Fibroblast of villous mesenchyme (primary cell): ENCODE measurements at regions not wholly inside any gene's neighbourhood (a gene's known extent, or its start where the extent isn't known, plus 50 kb on each side); places are given as distances from the start of the nearest gene placed in this dataset.

Experiments
- DNase-seq: peaks from one replicate; pipeline ENCODE4 v3.0.0-alpha.2; 2010; ENCODE audit warnings: low read depth
- H3K4me3 ChIP-seq: 2 replicates; pipeline ENCODE4 v1.5.1; 2011; ENCODE audit warnings: low read depth, mild to moderate bottlenecking, low read length
- TF ChIP-seq, protein P1 (sequence below): IDR thresholded peaks from 2 replicates; pipeline ENCODE4 v1.5.1; 2012; ENCODE audit warnings: low read depth, mild to moderate bottlenecking, low read length; ENCODE audit not compliant: insufficient read depth

DNA sequence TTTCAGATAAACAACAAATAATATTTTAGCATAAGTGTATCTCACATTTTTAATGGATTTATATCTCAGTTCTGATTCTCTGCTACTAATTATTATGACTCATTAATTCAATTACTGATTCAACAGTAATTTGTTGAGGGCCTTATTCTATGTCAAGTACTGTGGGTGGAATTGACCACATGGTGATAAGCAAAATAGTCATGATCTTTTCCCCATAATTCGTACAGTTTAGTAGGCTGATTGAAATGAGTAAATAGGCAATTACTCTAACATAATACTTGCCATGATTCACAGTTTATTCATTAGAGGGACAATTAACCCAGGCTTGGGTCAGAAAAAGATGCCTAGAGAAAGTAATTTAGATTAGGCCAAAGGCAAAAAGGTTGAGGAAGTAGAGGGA is 60.9 kb upstream of the SLC4A7 start:
- H3K4me3 ChIP-seq, result no peak overlapping the region
- DNase-seq, result no peak
- TF ChIP-seq, protein P1, sequence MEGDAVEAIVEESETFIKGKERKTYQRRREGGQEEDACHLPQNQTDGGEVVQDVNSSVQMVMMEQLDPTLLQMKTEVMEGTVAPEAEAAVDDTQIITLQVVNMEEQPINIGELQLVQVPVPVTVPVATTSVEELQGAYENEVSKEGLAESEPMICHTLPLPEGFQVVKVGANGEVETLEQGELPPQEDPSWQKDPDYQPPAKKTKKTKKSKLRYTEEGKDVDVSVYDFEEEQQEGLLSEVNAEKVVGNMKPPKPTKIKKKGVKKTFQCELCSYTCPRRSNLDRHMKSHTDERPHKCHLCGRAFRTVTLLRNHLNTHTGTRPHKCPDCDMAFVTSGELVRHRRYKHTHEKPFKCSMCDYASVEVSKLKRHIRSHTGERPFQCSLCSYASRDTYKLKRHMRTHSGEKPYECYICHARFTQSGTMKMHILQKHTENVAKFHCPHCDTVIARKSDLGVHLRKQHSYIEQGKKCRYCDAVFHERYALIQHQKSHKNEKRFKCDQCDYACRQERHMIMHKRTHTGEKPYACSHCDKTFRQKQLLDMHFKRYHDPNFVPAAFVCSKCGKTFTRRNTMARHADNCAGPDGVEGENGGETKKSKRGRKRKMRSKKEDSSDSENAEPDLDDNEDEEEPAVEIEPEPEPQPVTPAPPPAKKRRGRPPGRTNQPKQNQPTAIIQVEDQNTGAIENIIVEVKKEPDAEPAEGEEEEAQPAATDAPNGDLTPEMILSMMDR, result no peak

DNA sequence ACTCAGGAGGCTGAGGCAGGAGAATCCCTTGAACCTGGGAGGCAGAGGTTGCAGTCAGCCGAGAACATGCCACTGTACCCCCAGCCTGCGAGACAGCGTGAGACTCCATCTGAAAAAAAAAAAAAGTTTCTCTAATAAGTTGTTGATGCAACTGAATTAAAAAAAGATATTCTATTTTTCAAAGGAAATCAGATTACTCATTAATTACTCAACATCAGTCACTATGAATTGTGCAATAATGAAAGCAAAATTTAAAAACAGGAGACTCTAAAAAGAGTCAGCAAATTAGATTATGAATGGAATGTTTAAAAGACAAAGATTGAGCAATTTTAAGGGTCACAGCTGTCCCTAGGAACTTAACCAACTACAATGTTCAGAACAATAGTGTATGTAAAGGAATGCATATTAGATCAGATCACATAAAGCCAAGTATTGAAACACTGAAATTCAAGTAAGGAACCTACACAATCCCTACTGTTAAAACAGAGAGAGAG is 60.2 kb upstream of the SLC4A7 start:
- DNase-seq, result peak; percentile 62
- TF ChIP-seq, protein P1, result no peak
- H3K4me3 ChIP-seq, result no peak overlapping the region

- DNase-seq, result no peak
- H3K4me3 ChIP-seq, result no peak overlapping the region
- TF ChIP-seq, protein P1, result no peak
Measured at GRCh38 chr3:27542476-27542875, 58.3 kb upstream of the SLC4A7 start.

- DNase-seq, result no peak
Measured at GRCh38 chr3:27540231-27540630, 56.0 kb upstream of the SLC4A7 start.

GRCh38 chr3:27536491-27536890 is 52.3 kb upstream of the SLC4A7 start:
- no peak for DNase-seq
- no peak overlapping the region for H3K4me3 ChIP-seq
- TF ChIP-seq, protein P1, result no peak

More at GRCh38 chr3:27540231-27540630, 56.0 kb upstream of the SLC4A7 start:
- H3K4me3 ChIP-seq, result no peak overlapping the region
- TF ChIP-seq, protein P1, result no peak

DNA sequence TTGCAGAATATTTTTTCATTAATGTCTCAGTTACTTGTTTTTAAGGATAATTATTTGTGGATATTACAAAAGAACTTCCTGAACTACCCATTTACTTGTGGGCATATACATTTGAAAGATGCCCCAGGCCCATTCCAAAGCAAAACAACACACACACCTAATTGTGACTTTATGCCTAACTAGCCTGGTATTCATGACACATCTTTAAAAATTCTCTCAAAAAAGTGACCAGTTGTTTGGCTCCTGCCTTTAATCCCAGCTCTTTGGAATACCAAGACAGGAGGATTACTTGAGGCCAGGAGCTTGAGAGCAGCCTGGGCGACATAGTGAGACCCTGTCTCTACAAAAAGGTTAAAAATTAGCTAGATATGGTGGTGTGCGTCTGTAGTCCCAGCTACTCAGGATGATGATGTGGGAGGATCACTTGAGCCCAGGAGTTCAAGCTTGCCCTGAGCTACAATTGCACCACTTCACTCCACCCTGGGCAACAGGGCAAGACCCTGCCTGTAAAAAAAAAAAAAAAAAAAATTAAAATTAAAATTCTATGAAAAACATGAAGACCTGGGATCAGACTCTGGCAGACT is 51.7 kb upstream of the SLC4A7 start:
- TF ChIP-seq, protein P1, result no peak
- DNase-seq, result no peak
- no peak overlapping the region for H3K4me3 ChIP-seq
